ENCODE measurements at regions not wholly inside any gene's neighbourhood (a gene's known extent, or its start where the extent isn't known, plus 50 kb on each side); places are given as distances from the start of the nearest gene placed in this dataset.
A peak's percentile ranks its signal among the peaks of the same experiment; 100 is the strongest.

DNA sequence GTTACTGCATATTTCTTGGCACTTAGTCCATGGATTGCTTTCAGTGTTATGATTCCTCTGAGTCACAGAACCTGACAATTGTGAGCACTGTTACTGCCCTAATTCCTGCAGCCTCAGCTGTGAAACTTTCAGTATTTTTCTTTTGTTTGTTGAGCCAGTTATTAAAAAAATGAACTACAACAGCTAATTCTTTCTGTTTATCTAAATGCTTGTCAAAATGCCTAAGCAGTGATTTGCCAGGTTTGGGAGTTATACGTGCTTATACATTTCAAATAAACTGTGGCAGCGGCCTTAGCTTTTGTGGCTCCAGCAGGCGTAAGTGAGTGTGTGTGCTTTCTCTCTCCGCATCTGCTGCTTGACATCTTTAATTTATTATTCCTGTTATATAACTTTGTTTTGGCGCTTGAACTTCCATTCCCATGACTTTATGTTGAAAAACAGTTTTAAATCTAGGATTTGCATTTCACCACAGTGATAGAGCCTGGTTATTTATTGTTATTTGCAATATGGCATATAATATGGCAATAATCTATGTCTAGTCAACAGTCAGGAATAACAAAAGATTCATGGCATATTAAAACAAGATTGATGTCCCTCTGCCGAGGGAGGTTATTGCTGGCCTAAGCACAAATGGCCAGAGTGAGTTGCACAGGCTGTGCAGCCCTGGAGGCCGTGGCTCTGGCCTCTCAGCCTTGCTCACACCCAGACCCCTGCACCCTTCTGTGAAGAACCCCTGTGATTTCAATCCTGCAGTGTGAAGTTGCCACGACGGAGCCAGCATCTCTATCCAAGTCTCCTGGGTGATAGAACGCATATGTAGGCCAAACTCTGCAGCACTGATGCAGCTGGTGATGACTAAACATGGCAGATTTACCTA, 303.4 kb downstream of the THBS2 start:
- DNase-seq (ENCODE audit: low read depth), result no peak
- peak overlapping the region; percentile 11 for H2AFZ ChIP-seq (ENCODE audit: low read depth, low read length)
- no peak overlapping the region for H3K4me3 Mint-ChIP-seq (ENCODE audit: unreplicated experiment)
- H3K27ac ChIP-seq (ENCODE audit: low read depth, low read length), result no peak overlapping the region
- H3K36me3 ChIP-seq (ENCODE audit: insufficient read depth, low read length), result no peaks in the 10 kb centered on the region
- peaks cover 6% of the 10 kb centered on the region for H3K27me3 ChIP-seq (ENCODE audit: insufficient read depth, low read length)
- no peaks in the 10 kb centered on the region for H3K79me2 ChIP-seq (ENCODE audit: insufficient read depth, low read length)
- peak; percentile 54 for FAIRE-seq
- no peaks in the 10 kb centered on the region for H3K4me1 ChIP-seq (ENCODE audit: insufficient read depth, low read length)
- H3K9ac ChIP-seq (ENCODE audit: low read length), result no peak overlapping the region
- no peaks in the 10 kb centered on the region for H4K20me1 ChIP-seq (ENCODE audit: insufficient read depth, low read length)
- H3K4me2 ChIP-seq (ENCODE audit: low read length), result no peak overlapping the region
- H3K4me1 Mint-ChIP-seq (ENCODE audit: low read depth, unreplicated experiment), result no peaks in the 10 kb centered on the region
- H3K27me3 Mint-ChIP-seq (ENCODE audit: low read depth, unreplicated experiment), result peaks cover 16% of the 10 kb centered on the region
- no peaks in the 10 kb centered on the region for H3K36me3 Mint-ChIP-seq (ENCODE audit: low read depth, unreplicated experiment)
- TF ChIP-seq, protein P1, sequence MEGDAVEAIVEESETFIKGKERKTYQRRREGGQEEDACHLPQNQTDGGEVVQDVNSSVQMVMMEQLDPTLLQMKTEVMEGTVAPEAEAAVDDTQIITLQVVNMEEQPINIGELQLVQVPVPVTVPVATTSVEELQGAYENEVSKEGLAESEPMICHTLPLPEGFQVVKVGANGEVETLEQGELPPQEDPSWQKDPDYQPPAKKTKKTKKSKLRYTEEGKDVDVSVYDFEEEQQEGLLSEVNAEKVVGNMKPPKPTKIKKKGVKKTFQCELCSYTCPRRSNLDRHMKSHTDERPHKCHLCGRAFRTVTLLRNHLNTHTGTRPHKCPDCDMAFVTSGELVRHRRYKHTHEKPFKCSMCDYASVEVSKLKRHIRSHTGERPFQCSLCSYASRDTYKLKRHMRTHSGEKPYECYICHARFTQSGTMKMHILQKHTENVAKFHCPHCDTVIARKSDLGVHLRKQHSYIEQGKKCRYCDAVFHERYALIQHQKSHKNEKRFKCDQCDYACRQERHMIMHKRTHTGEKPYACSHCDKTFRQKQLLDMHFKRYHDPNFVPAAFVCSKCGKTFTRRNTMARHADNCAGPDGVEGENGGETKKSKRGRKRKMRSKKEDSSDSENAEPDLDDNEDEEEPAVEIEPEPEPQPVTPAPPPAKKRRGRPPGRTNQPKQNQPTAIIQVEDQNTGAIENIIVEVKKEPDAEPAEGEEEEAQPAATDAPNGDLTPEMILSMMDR (IDR thresholded peaks at IDR 0.05; ENCODE audit: insufficient read depth, low read depth, low read length), result no peak
- TF ChIP-seq EZH2 (IDR thresholded peaks at IDR 0.05; ENCODE audit: insufficient read depth, low read length), result no peak
- H3K27ac Mint-ChIP-seq (ENCODE audit: unreplicated experiment), result no peak overlapping the region
- peaks cover 4% of the 10 kb centered on the region for H3K9me3 ChIP-seq (ENCODE audit: insufficient read depth, low read depth, low read length)
- peaks cover 3% of the 10 kb centered on the region for H3K9me3 Mint-ChIP-seq (ENCODE audit: unreplicated experiment)
- H3K4me3 ChIP-seq (ENCODE audit: insufficient read depth, low read depth, low read length), result no peak overlapping the region

DNA sequence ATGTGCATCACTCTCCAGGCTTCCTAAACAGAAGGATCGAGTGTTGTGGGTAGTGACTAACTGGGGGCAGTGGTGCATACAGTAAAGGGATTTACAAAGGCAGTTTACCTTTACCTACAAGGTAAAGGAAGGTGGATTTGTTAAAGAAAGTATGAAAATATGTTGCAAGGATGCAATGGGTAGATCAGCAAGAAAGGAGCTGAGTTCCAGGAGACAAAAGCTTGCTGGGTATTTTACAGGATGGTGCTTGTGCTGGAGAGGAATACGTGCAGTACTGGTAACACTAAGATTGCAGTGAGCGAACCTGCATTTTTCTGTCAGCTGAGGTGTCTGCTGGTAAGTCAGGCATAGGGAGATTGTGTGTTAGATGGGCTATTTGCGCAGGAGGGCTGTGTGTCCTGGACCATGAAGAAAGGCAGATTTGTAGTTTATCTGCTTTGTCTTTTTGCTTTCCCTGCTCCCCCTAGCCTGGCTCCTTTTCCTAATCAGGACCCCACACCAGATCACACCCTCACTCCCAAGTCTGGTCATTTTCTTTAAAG, 304.6 kb downstream of the THBS2 start:
- no peaks in the 10 kb centered on the region for H3K36me3 ChIP-seq (ENCODE audit: insufficient read depth, low read length)
- peaks cover 4% of the 10 kb centered on the region for H3K9me3 ChIP-seq (ENCODE audit: insufficient read depth, low read depth, low read length)
- H3K27me3 ChIP-seq (ENCODE audit: insufficient read depth, low read length), result peaks cover 6% of the 10 kb centered on the region
- H3K9ac ChIP-seq (ENCODE audit: low read length), result no peak overlapping the region
- no peak overlapping the region for H2AFZ ChIP-seq (ENCODE audit: low read depth, low read length)
- no peak for DNase-seq (ENCODE audit: low read depth)
- H3K27ac Mint-ChIP-seq (ENCODE audit: unreplicated experiment), result no peak overlapping the region
- no peak overlapping the region for H3K27ac ChIP-seq (ENCODE audit: low read depth, low read length)
- H3K4me3 ChIP-seq (ENCODE audit: insufficient read depth, low read depth, low read length), result no peak overlapping the region
- H3K79me2 ChIP-seq (ENCODE audit: insufficient read depth, low read length), result no peaks in the 10 kb centered on the region
- H3K4me1 ChIP-seq (ENCODE audit: insufficient read depth, low read length), result no peaks in the 10 kb centered on the region
- no peak overlapping the region for H3K4me2 ChIP-seq (ENCODE audit: low read length)
- H4K20me1 ChIP-seq (ENCODE audit: insufficient read depth, low read length), result no peaks in the 10 kb centered on the region
- peaks cover 17% of the 10 kb centered on the region for H3K27me3 Mint-ChIP-seq (ENCODE audit: low read depth, unreplicated experiment)
- no peaks in the 10 kb centered on the region for H3K36me3 Mint-ChIP-seq (ENCODE audit: low read depth, unreplicated experiment)
- H3K4me1 Mint-ChIP-seq (ENCODE audit: low read depth, unreplicated experiment), result no peaks in the 10 kb centered on the region
- no peak for TF ChIP-seq EZH2 (IDR thresholded peaks at IDR 0.05; ENCODE audit: insufficient read depth, low read length)
- TF ChIP-seq, protein P1 (IDR thresholded peaks at IDR 0.05; ENCODE audit: insufficient read depth, low read depth, low read length), result no peak
- FAIRE-seq, result no peak
- no peak overlapping the region for H3K4me3 Mint-ChIP-seq (ENCODE audit: unreplicated experiment)
- peaks cover 3% of the 10 kb centered on the region for H3K9me3 Mint-ChIP-seq (ENCODE audit: unreplicated experiment)

DNA sequence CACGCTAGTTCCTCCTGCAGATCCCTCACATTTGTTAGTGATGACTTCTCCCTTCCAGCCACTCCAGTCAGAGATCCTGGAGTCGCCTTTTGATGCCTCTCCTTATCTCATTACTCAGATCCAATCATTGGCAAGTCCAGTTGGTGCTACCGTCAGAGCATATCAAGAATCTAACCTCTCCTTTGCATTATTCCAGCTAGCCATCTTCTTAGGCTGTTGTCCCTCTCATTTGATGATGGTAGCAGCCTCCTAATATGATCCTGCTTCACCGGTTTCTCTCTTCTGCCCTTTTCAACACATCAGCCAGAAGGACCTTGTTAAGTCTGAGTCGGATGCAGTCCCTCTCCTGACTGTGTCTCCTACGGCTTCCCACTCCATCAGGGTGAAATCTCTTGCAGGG, 305.6 kb downstream of the THBS2 start:
- H3K36me3 ChIP-seq (ENCODE audit: insufficient read depth, low read length), result no peaks in the 10 kb centered on the region
- no peaks in the 10 kb centered on the region for H3K4me1 ChIP-seq (ENCODE audit: insufficient read depth, low read length)
- no peaks in the 10 kb centered on the region for H3K79me2 ChIP-seq (ENCODE audit: insufficient read depth, low read length)
- FAIRE-seq (no peak), DNase-seq (ENCODE audit: low read depth) (no peak)
- H3K27ac ChIP-seq (ENCODE audit: low read depth, low read length), result no peak overlapping the region
- peaks cover 6% of the 10 kb centered on the region for H3K27me3 ChIP-seq (ENCODE audit: insufficient read depth, low read length)
- H3K9ac ChIP-seq (ENCODE audit: low read length), result no peak overlapping the region
- TF ChIP-seq, protein P1 (IDR thresholded peaks at IDR 0.05; ENCODE audit: insufficient read depth, low read depth, low read length), result no peak
- no peak for TF ChIP-seq EZH2 (IDR thresholded peaks at IDR 0.05; ENCODE audit: insufficient read depth, low read length)
- Mint-ChIP-seq H3K27me3 (ENCODE audit: low read depth, unreplicated experiment) (peaks cover 23% of the 10 kb centered on the region), H3K9me3 (ENCODE audit: unreplicated experiment) (peaks cover 3% of the 10 kb centered on the region), H3K4me3 (ENCODE audit: unreplicated experiment) (no peak overlapping the region), H3K4me1 (ENCODE audit: low read depth, unreplicated experiment) (no peaks in the 10 kb centered on the region), H3K36me3 (ENCODE audit: low read depth, unreplicated experiment) (no peaks in the 10 kb centered on the region), H3K27ac (ENCODE audit: unreplicated experiment) (no peak overlapping the region)
- H3K9me3 ChIP-seq (ENCODE audit: insufficient read depth, low read depth, low read length), result peaks cover 4% of the 10 kb centered on the region
- no peaks in the 10 kb centered on the region for H4K20me1 ChIP-seq (ENCODE audit: insufficient read depth, low read length)
- H2AFZ ChIP-seq (ENCODE audit: low read depth, low read length), result no peak overlapping the region
- no peak overlapping the region for H3K4me3 ChIP-seq (ENCODE audit: insufficient read depth, low read depth, low read length)
- H3K4me2 ChIP-seq (ENCODE audit: low read length), result no peak overlapping the region
